Activated CD4-positive, alpha-beta T cell treated with anti-CD3 and anti-CD28 coated beads for 1 hour (primary cell): ENCODE measurements at regions not wholly inside any gene's neighbourhood (a gene's known extent, or its start where the extent isn't known, plus 50 kb on each side); places are given as distances from the start of the nearest gene placed in this dataset.

Source experiments
- DNase-seq: peaks from one replicate; pipeline ENCODE4 v3.0.0-alpha.2; 2020

DNA sequence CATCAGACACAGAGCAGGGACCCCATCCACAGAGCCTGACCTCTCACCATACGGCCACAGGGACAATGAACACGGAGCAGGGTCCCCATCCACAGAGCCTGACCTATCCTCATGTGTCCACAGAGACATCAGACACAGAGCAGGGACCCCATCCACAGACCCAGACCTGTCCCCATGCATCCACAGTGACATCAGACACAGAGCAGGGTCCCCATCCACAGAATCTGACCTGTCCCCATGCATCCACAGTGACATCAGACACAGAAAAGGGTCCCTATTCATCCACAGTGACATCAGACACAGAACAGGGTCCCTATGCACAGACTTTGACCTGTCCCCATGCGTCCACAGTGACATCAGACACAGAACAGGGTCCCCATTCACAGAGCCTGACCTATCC, 325.1 kb upstream of the RAB6C start:
- no peak for DNase-seq

- DNase-seq: no peak
Observed at GRCh38 chr2:129656081-129656598, 323.3 kb upstream of the RAB6C start.

- no peak for DNase-seq
Observed at GRCh38 chr2:129658430-129658829, 321.0 kb upstream of the RAB6C start.

GRCh38 chr2:129661935-129662334, 317.5 kb upstream of the RAB6C start:
- no peak for DNase-seq

DNA sequence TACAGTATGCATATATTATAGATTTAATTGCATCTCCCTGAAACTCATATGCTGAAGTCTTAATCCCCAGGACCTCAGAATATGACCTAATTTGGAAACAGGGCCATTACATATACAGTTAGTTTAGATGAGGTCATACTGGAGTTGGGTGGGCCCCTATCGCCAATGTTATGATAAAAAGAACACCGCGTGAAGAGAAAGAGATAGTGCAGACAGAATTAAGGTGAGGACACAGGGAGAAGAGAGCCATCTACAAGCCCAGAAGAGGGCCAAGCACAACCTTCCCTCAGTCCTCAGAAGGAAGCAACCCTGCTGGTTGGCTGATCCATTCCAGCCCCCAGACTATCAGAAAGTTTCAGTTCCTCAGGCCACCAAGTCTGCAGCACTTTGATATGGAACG, 311.9 kb upstream of the RAB6C start:
- no peak for DNase-seq

DNA sequence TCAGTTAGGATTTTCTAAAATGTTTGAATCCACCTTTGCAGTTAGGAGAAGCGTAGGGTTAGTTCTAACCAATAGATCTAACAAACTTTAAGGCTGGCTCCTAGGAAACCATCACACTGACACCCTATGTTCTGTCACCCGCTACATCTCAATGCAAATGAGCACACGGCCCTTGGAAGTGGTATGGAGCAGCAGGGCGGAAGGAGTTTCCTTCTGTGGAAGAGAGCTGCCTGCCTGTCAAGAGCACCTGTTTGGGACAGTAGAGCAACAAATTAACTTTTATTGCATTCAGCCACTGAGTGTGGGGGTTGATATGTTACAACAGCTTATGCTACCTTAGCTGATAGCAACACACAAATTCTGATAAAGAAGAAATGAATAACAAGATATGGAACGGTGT, 306.9 kb upstream of the RAB6C start:
- DNase-seq: no peak

GRCh38 chr2:129673234-129673633, 306.2 kb upstream of the RAB6C start:
- DNase-seq: no peak

- DNase-seq: no peak
Observed at GRCh38 chr2:129673847-129674711, 305.4 kb upstream of the RAB6C start.

DNA sequence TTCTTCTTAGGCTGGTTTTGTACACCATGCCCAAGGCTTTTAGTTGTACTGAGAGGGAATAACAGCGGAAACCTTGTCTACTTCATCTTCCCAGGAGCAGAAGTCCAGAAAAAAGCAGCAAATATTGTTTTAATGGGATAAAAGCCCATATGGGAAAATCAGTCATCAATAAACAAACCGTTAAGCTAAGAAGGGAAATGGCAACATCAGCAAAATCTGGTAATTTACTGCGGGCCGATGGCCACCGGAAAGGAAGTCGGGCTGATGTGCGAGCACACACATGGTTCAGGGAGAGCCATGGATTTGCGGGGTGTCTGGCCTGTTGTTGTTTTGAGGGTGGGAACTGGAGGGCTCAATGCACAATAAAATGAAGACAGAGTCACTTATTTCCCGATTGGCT, 300.7 kb upstream of the RAB6C start:
- no peak for DNase-seq

- DNase-seq: no peak
Observed at GRCh38 chr2:129681788-129682187, 297.7 kb upstream of the RAB6C start.

DNA sequence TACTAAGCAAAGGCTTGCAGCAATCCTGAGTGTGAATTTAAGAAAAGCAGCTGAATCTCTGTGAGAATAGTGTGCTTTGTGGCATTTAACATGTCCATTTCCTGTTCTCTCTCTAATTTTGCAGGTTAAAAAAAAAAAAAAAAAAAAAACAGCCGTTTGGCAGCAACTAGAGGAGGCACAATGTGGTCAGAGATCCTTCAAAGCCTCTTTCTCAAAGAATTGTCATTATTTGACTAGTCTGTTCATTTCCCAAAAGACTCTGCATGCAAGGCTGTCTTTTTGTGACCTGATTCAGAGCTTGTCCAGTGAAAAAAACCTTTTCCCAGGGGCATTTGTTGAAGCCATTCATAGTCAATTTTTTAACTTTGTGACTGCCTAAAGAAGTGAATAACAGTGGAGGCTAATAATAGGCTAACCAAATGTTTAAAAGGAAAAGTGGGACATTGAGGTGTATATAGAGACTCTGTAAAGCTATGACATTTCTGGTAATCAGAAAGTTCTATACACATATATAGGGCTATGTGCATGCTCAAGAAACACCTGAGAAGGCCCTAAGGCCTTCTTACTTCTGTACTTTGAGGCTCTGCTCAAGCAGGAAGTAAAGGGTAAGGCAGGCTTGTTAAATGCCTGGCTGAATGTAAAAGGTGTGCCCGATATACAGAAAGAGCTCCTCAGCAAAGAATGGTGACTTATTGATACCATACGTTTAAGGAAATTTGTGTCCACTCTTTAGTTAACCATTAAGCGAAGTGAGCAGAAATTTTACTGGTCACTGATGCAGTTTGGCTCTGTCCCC, 289.6 kb upstream of the RAB6C start:
- no peak for DNase-seq

- no peak for DNase-seq
Observed at GRCh38 chr2:129695496-129695895, 284.0 kb upstream of the RAB6C start.

- no peak for DNase-seq
Observed at GRCh38 chr2:129698593-129698992, 280.9 kb upstream of the RAB6C start.

- no peak for DNase-seq
Observed at GRCh38 chr2:129699781-129700573, 279.5 kb upstream of the RAB6C start.

GRCh38 chr2:129702416-129703176, 276.9 kb upstream of the RAB6C start:
- no peak for DNase-seq

DNA sequence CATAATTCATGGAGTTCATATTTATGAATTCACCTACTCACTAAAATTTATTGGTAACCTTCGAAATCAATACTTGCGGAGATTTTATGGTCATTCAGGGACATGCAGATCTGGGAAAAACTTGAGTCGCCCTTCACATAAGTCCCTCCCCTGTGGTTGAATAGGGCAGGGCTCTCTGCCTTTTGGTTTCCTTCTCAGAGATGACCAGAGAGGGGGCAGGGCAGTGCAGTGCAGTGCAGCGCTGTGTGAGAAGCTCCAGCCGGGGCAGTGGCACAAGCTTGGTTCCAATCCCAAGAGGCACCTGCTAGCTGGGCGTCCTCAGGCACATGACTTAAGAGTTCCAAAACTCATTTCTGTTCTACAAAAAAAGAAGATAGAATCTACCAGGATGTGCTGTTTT, 274.4 kb upstream of the RAB6C start:
- no peak for DNase-seq

GRCh38 chr2:129707800-129708199, 271.7 kb upstream of the RAB6C start:
- no peak for DNase-seq

- no peak for DNase-seq
Observed at GRCh38 chr2:129708221-129708967, 271.1 kb upstream of the RAB6C start.

GRCh38 chr2:129709001-129709955, 270.2 kb upstream of the RAB6C start:
- DNase-seq: no peak

DNA sequence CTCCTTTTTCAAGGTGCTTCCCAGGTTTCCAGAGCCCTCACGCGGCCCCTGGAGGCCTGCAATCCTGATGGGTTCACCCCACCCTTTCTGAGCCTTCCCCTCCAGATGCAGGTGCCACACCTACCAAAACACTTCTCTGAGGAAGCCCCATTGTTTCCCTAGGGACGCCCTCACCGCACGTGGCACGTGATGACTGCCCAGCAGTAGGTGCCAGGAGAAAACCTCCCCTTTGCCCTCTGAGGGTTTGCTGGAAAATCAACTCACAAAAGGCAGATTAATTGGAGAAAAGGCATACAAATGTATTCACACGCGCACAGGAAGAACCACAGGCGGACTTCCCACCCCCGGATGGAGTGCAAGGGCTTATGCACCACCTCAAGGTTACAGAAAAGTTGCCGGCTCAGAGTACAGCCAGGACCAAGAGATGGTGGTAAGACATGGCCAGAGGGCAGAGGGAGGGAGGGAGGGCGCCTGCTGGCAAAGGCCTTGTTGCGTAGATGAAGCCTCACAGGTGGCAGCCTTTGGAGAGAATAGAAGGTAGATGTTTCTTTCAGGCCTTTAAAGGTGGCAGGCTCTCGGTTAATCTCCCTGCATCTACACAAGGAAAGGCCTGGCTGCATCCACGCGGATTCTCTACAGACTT, 269.4 kb upstream of the RAB6C start:
- DNase-seq: no peak
